OCI-LY1 (cell line): ENCODE measurements at regions not wholly inside any gene's neighbourhood (a gene's known extent, or its start where the extent isn't known, plus 50 kb on each side); places are given as distances from the start of the nearest gene placed in this dataset.

Source experiments
- EZH2 ChIP-seq: fragments of 200-600 bp; sonication (generic), shearing (Covaris generic); IDR thresholded peaks from 2 replicates; pipeline ENCODE4 v1.8.0; 2017; ENCODE audit warnings: borderline replicate concordance, mixed run types, mild to moderate bottlenecking, antibody characterized with exemption, low read length, moderate library complexity, mixed read lengths
- TF ChIP-seq, protein P1 (sequence below): fragments of 200-600 bp; sonication (generic), shearing (Covaris generic); IDR thresholded peaks from 2 replicates; pipeline ENCODE4 v1.5.1; 2017; ENCODE audit warnings: mild to moderate bottlenecking, antibody characterized with exemption, low read length, moderate library complexity, mixed read lengths

DNA sequence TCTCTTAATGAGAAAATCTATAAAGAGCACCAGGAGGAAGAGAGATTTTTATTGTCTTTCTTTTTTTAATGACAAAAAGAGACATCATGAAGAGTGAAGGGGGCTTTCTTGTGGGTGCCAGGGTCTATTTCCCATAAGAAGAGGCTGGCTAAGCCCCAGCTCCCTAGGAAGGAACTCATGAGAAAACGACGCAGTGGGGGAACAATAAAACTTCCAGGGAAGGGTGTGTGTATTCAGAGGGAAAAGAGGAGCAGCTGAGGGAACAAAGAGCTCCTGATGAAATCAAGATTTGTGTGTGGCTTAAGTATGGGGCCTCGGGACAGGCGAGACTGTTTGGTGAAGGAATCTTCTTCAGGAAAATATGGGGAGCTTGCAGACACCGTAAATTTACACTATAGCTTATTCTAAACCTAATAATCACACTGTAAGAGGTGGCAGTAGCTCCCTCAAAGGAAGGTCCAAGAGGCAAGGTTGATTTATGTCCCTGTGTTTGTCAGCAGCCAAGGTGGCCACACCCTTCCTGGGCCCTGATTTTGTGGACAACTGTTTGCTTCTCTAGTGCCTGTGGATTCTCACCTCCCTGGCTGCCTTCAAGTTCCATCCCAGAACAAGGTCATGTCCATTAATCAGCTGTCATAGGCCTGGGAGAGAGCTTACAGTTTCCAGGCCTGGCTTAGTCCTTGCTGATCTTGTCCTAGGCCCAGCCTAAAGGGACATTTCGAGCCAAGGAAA is 615.7 kb downstream of the INSC start:
- TF ChIP-seq, protein P1, sequence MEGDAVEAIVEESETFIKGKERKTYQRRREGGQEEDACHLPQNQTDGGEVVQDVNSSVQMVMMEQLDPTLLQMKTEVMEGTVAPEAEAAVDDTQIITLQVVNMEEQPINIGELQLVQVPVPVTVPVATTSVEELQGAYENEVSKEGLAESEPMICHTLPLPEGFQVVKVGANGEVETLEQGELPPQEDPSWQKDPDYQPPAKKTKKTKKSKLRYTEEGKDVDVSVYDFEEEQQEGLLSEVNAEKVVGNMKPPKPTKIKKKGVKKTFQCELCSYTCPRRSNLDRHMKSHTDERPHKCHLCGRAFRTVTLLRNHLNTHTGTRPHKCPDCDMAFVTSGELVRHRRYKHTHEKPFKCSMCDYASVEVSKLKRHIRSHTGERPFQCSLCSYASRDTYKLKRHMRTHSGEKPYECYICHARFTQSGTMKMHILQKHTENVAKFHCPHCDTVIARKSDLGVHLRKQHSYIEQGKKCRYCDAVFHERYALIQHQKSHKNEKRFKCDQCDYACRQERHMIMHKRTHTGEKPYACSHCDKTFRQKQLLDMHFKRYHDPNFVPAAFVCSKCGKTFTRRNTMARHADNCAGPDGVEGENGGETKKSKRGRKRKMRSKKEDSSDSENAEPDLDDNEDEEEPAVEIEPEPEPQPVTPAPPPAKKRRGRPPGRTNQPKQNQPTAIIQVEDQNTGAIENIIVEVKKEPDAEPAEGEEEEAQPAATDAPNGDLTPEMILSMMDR, result no peak
- no peak for TF ChIP-seq EZH2
